ENCODE measurements at regions not wholly inside any gene's neighbourhood (a gene's known extent, or its start where the extent isn't known, plus 50 kb on each side); places are given as distances from the start of the nearest gene placed in this dataset.

DNA sequence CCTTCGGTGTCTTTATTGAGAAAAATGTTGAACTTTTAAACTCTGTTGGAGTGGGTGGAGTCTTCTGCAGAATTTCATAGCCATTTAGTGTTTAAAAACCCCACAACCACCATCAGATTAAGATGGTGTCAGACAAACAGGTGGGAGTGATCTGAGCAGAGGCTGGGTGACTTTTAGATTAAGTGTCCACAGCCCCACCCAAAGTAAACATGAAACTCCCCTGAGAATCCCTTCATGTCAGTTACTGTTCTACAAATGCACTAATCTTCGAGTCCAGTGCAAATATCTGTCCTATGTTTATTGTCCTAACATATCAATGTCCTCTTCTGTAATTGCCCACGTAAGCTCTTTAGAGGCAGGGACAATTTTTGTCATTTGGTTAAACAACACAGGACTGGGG is 175.6 kb upstream of the RBPJ start:
- TF ChIP-seq, protein P1, sequence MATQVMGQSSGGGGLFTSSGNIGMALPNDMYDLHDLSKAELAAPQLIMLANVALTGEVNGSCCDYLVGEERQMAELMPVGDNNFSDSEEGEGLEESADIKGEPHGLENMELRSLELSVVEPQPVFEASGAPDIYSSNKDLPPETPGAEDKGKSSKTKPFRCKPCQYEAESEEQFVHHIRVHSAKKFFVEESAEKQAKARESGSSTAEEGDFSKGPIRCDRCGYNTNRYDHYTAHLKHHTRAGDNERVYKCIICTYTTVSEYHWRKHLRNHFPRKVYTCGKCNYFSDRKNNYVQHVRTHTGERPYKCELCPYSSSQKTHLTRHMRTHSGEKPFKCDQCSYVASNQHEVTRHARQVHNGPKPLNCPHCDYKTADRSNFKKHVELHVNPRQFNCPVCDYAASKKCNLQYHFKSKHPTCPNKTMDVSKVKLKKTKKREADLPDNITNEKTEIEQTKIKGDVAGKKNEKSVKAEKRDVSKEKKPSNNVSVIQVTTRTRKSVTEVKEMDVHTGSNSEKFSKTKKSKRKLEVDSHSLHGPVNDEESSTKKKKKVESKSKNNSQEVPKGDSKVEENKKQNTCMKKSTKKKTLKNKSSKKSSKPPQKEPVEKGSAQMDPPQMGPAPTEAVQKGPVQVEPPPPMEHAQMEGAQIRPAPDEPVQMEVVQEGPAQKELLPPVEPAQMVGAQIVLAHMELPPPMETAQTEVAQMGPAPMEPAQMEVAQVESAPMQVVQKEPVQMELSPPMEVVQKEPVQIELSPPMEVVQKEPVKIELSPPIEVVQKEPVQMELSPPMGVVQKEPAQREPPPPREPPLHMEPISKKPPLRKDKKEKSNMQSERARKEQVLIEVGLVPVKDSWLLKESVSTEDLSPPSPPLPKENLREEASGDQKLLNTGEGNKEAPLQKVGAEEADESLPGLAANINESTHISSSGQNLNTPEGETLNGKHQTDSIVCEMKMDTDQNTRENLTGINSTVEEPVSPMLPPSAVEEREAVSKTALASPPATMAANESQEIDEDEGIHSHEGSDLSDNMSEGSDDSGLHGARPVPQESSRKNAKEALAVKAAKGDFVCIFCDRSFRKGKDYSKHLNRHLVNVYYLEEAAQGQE (IDR thresholded peaks at IDR 0.05; ENCODE audit: insufficient read depth in 1 of 2, low read depth in 2 of 2, low read length in 1 of 2), result no peak
- TF ChIP-seq POLR2AphosphoS5 (IDR thresholded peaks at IDR 0.05; ENCODE audit: low read depth, low read length), result no peak
- TF ChIP-seq, protein P2, sequence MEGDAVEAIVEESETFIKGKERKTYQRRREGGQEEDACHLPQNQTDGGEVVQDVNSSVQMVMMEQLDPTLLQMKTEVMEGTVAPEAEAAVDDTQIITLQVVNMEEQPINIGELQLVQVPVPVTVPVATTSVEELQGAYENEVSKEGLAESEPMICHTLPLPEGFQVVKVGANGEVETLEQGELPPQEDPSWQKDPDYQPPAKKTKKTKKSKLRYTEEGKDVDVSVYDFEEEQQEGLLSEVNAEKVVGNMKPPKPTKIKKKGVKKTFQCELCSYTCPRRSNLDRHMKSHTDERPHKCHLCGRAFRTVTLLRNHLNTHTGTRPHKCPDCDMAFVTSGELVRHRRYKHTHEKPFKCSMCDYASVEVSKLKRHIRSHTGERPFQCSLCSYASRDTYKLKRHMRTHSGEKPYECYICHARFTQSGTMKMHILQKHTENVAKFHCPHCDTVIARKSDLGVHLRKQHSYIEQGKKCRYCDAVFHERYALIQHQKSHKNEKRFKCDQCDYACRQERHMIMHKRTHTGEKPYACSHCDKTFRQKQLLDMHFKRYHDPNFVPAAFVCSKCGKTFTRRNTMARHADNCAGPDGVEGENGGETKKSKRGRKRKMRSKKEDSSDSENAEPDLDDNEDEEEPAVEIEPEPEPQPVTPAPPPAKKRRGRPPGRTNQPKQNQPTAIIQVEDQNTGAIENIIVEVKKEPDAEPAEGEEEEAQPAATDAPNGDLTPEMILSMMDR (IDR thresholded peaks at IDR 0.05), result no peak

All from Panc1 (cell line).